ENCODE measurements at regions not wholly inside any gene's neighbourhood (a gene's known extent, or its start where the extent isn't known, plus 50 kb on each side); places are given as distances from the start of the nearest gene placed in this dataset.

GRCh38 chr15:58257776-58258325, 119.7 kb downstream of the AQP9 start:
- no peak overlapping the region for H3K27ac ChIP-seq
- H3K4me1 ChIP-seq: no peaks in the 10 kb centered on the region
- intact Hi-C loops (cut with DNase I): no loop called here
- 92 to 93% methylated on average over 7 of the region's 7 CpGs for WGBS, 2 donors
- TF ChIP-seq EP300 (IDR thresholded peaks at IDR 0.05) (no peak), CTCF (IDR thresholded peaks at IDR 0.05) (no peak), POLR2A (IDR thresholded peaks at IDR 0.05) (no peak), POLR2AphosphoS5 (IDR thresholded peaks at IDR 0.05) (no peak)
- H3K9me3 ChIP-seq: no peaks in the 10 kb centered on the region
- H3K36me3 ChIP-seq: no peaks in the 10 kb centered on the region
- no peaks in the 10 kb centered on the region for H3K27me3 ChIP-seq
- H3K4me3 ChIP-seq: no peak overlapping the region
- no peak for DNase-seq

GRCh38 chr15:58258501-58259292, 120.5 kb downstream of the AQP9 start:
- H3K27ac ChIP-seq: no peak overlapping the region
- no peaks in the 10 kb centered on the region for H3K36me3 ChIP-seq
- H3K9me3 ChIP-seq: no peaks in the 10 kb centered on the region
- TF ChIP-seq EP300 (IDR thresholded peaks at IDR 0.05): no peak
- TF ChIP-seq POLR2AphosphoS5 (IDR thresholded peaks at IDR 0.05): no peak
- no peak for TF ChIP-seq CTCF (IDR thresholded peaks at IDR 0.05)
- TF ChIP-seq POLR2A (IDR thresholded peaks at IDR 0.05): no peak
- H3K27me3 ChIP-seq: no peaks in the 10 kb centered on the region
- H3K4me3 ChIP-seq: no peak overlapping the region
- no peaks in the 10 kb centered on the region for H3K4me1 ChIP-seq
- DNase-seq: no peak
- intact Hi-C loops (cut with DNase I): no loop called here
- 94 to 95% methylated on average over 7 of the region's 7 CpGs for WGBS, 2 donors

GRCh38 chr15:58260205-58260724, 122.1 kb downstream of the AQP9 start:
- 38 to 75% methylated on average over 6 of the region's 6 CpGs for WGBS, 2 donors

GRCh38 chr15:58260725-58261267, 122.6 kb downstream of the AQP9 start:
- Histone ChIP-seq H3K9me3 (no peaks in the 10 kb centered on the region), H3K4me1 (no peaks in the 10 kb centered on the region), H3K4me3 (no peak overlapping the region), H3K36me3 (no peaks in the 10 kb centered on the region), H3K27ac (no peak overlapping the region), H3K27me3 (no peaks in the 10 kb centered on the region)
- intact Hi-C loops (cut with DNase I): no loop called here
- TF ChIP-seq EP300 (IDR thresholded peaks at IDR 0.05): no peak
- no peak for TF ChIP-seq POLR2AphosphoS5 (IDR thresholded peaks at IDR 0.05)
- TF ChIP-seq POLR2A (IDR thresholded peaks at IDR 0.05): no peak
- no peak for TF ChIP-seq CTCF (IDR thresholded peaks at IDR 0.05)
- WGBS, 2 donors: 75 to 82% methylated on average over 2 of the region's 2 CpGs
- DNase-seq: no peak

More at GRCh38 chr15:58260205-58260724, 122.1 kb downstream of the AQP9 start:
- Histone ChIP-seq H3K27me3 (no peaks in the 10 kb centered on the region), H3K4me3 (no peak overlapping the region), H3K36me3 (no peaks in the 10 kb centered on the region), H3K9me3 (no peaks in the 10 kb centered on the region), H3K4me1 (no peaks in the 10 kb centered on the region), H3K27ac (no peak overlapping the region)
- no peak for TF ChIP-seq EP300 (IDR thresholded peaks at IDR 0.05)
- TF ChIP-seq CTCF (IDR thresholded peaks at IDR 0.05): no peak
- no peak for TF ChIP-seq POLR2A (IDR thresholded peaks at IDR 0.05)
- TF ChIP-seq POLR2AphosphoS5 (IDR thresholded peaks at IDR 0.05): no peak
- DNase-seq: no peak
- intact Hi-C loops (cut with DNase I): no loop called here
